GM12878 (cell line): ENCODE measurements at regions not wholly inside any gene's neighbourhood (a gene's known extent, or its start where the extent isn't known, plus 50 kb on each side); places are given as distances from the start of the nearest gene placed in this dataset.

ENCODE experiments used
- NBN ChIP-seq: fragments of 450-650 bp; IDR thresholded peaks from 2 replicates; pipeline ENCODE4 v1.6.1; 2016
- NFYA ChIP-seq: IDR thresholded peaks from 2 replicates; pipeline ENCODE4 v1.6.1; 2011; ENCODE audit warnings: low read depth, mild to moderate bottlenecking, low read length, improper control_type of control experiment, borderline replicate concordance
- PAX5 ChIP-seq: IDR thresholded peaks from 2 replicates; pipeline ENCODE4 v1.6.1; 2011; ENCODE audit warnings: low read depth, low read length, borderline replicate concordance
- SIN3A ChIP-seq: IDR thresholded peaks from 2 replicates; pipeline ENCODE4 v1.6.1; 2012; ENCODE audit warnings: low read depth, low read length, improper control_type of control experiment
- TARDBP ChIP-seq: IDR thresholded peaks from 2 replicates; pipeline ENCODE4 v1.6.1; 2016; ENCODE audit warnings: borderline replicate concordance
- TCF7 ChIP-seq: IDR thresholded peaks from 2 replicates; pipeline ENCODE4 v1.6.1; 2014; ENCODE audit warnings: antibody characterized with exemption, borderline replicate concordance
- TF ChIP-seq, protein P1 (sequence below): fragments of 450-650 bp; formaldehyde crosslinking; IDR thresholded peaks from 2 replicates; pipeline ENCODE4 v1.4.0; 2020; ENCODE audit warnings: mild to moderate bottlenecking, moderate library complexity
- TF ChIP-seq, protein P2 (sequence below), 3 experiments: IDR thresholded peaks in 2 of 3; conservative IDR thresholded peaks in 1 of 3; 2 replicates each; pipeline ENCODE4 v1.5.1; 2011; ENCODE audit warnings: low read depth in 3 of 3, low read length in 3 of 3, mild to moderate bottlenecking in 3 of 3, control low read depth in 2 of 3, moderate library complexity in 2 of 3, inconsistent platforms in 1 of 3, mixed read lengths in 1 of 3; ENCODE audit not compliant: control insufficient read depth in 2 of 3, insufficient read depth in 1 of 3; ENCODE audit errors: extremely low read depth in 1 of 3
- TF ChIP-seq, protein P3 (sequence below): fragments of 450-650 bp; IDR thresholded peaks from 2 replicates; pipeline ENCODE4 v1.6.1; 2017; ENCODE audit warnings: mild to moderate bottlenecking

DNA sequence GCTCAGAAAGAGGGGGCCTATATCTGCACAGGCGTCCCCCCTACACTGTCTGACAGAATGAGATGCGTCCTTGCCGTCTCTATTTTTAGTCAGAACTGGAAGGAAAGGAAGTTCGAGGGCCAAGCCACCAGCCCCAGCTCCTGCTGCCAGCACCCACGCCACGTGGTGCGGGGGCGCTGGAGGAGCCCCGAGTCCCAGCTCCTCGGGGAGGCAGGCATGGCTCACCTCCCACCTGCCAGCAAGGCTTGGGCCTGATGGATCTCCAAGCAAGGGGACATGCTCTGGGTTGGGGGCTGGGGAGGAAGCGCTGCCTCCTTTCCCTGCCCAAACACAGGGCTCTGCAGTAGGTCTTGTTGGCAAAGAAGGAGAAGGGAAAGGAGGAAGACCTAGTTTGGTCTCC, 80.3 kb upstream of the ARAP3 start:
- TF ChIP-seq SIN3A (no peak), TCF7 (no peak), NFYA (no peak), TARDBP (no peak), NBN (no peak), PAX5 (no peak)
- TF ChIP-seq, protein P1, sequence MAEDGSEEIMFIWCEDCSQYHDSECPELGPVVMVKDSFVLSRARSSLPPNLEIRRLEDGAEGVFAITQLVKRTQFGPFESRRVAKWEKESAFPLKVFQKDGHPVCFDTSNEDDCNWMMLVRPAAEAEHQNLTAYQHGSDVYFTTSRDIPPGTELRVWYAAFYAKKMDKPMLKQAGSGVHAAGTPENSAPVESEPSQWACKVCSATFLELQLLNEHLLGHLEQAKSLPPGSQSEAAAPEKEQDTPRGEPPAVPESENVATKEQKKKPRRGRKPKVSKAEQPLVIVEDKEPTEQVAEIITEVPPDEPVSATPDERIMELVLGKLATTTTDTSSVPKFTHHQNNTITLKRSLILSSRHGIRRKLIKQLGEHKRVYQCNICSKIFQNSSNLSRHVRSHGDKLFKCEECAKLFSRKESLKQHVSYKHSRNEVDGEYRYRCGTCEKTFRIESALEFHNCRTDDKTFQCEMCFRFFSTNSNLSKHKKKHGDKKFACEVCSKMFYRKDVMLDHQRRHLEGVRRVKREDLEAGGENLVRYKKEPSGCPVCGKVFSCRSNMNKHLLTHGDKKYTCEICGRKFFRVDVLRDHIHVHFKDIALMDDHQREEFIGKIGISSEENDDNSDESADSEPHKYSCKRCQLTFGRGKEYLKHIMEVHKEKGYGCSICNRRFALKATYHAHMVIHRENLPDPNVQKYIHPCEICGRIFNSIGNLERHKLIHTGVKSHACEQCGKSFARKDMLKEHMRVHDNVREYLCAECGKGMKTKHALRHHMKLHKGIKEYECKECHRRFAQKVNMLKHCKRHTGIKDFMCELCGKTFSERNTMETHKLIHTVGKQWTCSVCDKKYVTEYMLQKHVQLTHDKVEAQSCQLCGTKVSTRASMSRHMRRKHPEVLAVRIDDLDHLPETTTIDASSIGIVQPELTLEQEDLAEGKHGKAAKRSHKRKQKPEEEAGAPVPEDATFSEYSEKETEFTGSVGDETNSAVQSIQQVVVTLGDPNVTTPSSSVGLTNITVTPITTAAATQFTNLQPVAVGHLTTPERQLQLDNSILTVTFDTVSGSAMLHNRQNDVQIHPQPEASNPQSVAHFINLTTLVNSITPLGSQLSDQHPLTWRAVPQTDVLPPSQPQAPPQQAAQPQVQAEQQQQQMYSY (CRISPR knock-in tag) = no peak
- TF ChIP-seq, protein P2, sequence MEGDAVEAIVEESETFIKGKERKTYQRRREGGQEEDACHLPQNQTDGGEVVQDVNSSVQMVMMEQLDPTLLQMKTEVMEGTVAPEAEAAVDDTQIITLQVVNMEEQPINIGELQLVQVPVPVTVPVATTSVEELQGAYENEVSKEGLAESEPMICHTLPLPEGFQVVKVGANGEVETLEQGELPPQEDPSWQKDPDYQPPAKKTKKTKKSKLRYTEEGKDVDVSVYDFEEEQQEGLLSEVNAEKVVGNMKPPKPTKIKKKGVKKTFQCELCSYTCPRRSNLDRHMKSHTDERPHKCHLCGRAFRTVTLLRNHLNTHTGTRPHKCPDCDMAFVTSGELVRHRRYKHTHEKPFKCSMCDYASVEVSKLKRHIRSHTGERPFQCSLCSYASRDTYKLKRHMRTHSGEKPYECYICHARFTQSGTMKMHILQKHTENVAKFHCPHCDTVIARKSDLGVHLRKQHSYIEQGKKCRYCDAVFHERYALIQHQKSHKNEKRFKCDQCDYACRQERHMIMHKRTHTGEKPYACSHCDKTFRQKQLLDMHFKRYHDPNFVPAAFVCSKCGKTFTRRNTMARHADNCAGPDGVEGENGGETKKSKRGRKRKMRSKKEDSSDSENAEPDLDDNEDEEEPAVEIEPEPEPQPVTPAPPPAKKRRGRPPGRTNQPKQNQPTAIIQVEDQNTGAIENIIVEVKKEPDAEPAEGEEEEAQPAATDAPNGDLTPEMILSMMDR (IDR thresholded peaks at IDR 0.05 in 2 of 3, conservative IDR thresholded peaks at IDR 0.05 in 1 of 3; ENCODE audit: control insufficient read depth in 2 of 3, extremely low read depth in 1 of 3, insufficient read depth in 1 of 3, low read depth in 3 of 3, low read length in 3 of 3) = no peak
- TF ChIP-seq, protein P3, sequence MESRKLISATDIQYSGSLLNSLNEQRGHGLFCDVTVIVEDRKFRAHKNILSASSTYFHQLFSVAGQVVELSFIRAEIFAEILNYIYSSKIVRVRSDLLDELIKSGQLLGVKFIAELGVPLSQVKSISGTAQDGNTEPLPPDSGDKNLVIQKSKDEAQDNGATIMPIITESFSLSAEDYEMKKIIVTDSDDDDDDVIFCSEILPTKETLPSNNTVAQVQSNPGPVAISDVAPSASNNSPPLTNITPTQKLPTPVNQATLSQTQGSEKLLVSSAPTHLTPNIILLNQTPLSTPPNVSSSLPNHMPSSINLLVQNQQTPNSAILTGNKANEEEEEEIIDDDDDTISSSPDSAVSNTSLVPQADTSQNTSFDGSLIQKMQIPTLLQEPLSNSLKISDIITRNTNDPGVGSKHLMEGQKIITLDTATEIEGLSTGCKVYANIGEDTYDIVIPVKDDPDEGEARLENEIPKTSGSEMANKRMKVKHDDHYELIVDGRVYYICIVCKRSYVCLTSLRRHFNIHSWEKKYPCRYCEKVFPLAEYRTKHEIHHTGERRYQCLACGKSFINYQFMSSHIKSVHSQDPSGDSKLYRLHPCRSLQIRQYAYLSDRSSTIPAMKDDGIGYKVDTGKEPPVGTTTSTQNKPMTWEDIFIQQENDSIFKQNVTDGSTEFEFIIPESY = no peak
